OCI-LY1 (cell line): ENCODE measurements at regions not wholly inside any gene's neighbourhood (a gene's known extent, or its start where the extent isn't known, plus 50 kb on each side); places are given as distances from the start of the nearest gene placed in this dataset.

Source experiments
- H2AFZ ChIP-seq: fragments of 200-600 bp; sonication (generic), shearing (Covaris generic); 2 replicates; pipeline ENCODE4 v1.6.0; 2014; ENCODE audit warnings: antibody characterized with exemption, mild to moderate bottlenecking, low read length
- H3F3A ChIP-seq: fragments of 200-600 bp; sonication (generic), shearing (Covaris generic); 2 replicates; pipeline ENCODE4 v1.6.0; 2014; ENCODE audit warnings: mild to moderate bottlenecking, antibody characterized with exemption, low read length, moderate library complexity; ENCODE audit not compliant: insufficient read depth
- H3K27ac ChIP-seq: fragments of 200-600 bp; sonication (generic); 2 replicates; pipeline ENCODE4 v1.5.1; 2014; ENCODE audit warnings: low read length, mixed run types, mild to moderate bottlenecking, low read depth; ENCODE audit not compliant: poor library complexity, severe bottlenecking
- H3K27me3 ChIP-seq: fragments of 200-600 bp; sonication (generic); 2 replicates; pipeline ENCODE4 v1.6.0; 2014; ENCODE audit warnings: antibody characterized with exemption, mild to moderate bottlenecking, low read length, moderate library complexity; ENCODE audit not compliant: insufficient read depth
- H3K36me3 ChIP-seq: fragments of 200-600 bp; sonication (generic); 2 replicates; pipeline ENCODE4 v1.6.1; 2014; ENCODE audit warnings: mild to moderate bottlenecking, antibody characterized with exemption, low read length, moderate library complexity, mixed read lengths; ENCODE audit not compliant: insufficient read depth
- H3K4me1 ChIP-seq: fragments of 200-600 bp; sonication (generic); 2 replicates; pipeline ENCODE4 v1.5.1; 2014; ENCODE audit warnings: mild to moderate bottlenecking, low read length, moderate library complexity; ENCODE audit not compliant: insufficient read depth, severe bottlenecking
- H3K4me2 ChIP-seq: fragments of 200-600 bp; sonication (generic), shearing (Covaris generic); 2 replicates; pipeline ENCODE4 v1.6.1; 2014; ENCODE audit warnings: low read length
- H3K4me3 ChIP-seq: fragments of 200-600 bp; sonication (generic); 2 replicates; pipeline ENCODE4 v1.5.1; 2014; ENCODE audit warnings: low read length, low read depth, mild to moderate bottlenecking, mixed read lengths; ENCODE audit not compliant: poor library complexity, severe bottlenecking
- H3K79me2 ChIP-seq: fragments of 200-600 bp; shearing (Covaris generic); 2 replicates; pipeline ENCODE4 v1.6.1; 2016; ENCODE audit warnings: mixed run types, low read length, mixed read lengths; ENCODE audit not compliant: insufficient read depth
- H3K9ac ChIP-seq: fragments of 200-600 bp; sonication (generic), shearing (Covaris generic); 2 replicates; pipeline ENCODE4 v1.6.1; 2014; ENCODE audit warnings: mild to moderate bottlenecking, low read length, mixed read lengths
- H3K9me2 ChIP-seq: fragments of 200-600 bp; sonication (generic), shearing (Covaris generic); 2 replicates; pipeline ENCODE4 v1.6.1; 2014; ENCODE audit warnings: low read depth, mild to moderate bottlenecking, low read length, mixed read lengths
- H3K9me3 ChIP-seq: fragments of 200-600 bp; shearing (Covaris generic); 2 replicates; pipeline ENCODE4 v1.6.1; 2014; ENCODE audit warnings: low read length, mixed read lengths
- H4K20me1 ChIP-seq: fragments of 200-600 bp; sonication (generic), shearing (Covaris generic); 2 replicates; pipeline ENCODE4 v1.6.0; 2016; ENCODE audit warnings: mild to moderate bottlenecking, low read length; ENCODE audit not compliant: insufficient read depth
- CTCF ChIP-seq: fragments of 200-600 bp; sonication (generic), shearing (Covaris generic); IDR thresholded peaks from 2 replicates; pipeline ENCODE4 v1.5.1; 2017; ENCODE audit warnings: mild to moderate bottlenecking, antibody characterized with exemption, low read length, moderate library complexity, mixed read lengths
- EZH2 ChIP-seq: fragments of 200-600 bp; sonication (generic), shearing (Covaris generic); IDR thresholded peaks from 2 replicates; pipeline ENCODE4 v1.8.0; 2017; ENCODE audit warnings: borderline replicate concordance, mixed run types, mild to moderate bottlenecking, antibody characterized with exemption, low read length, moderate library complexity, mixed read lengths

- no peaks in the 10 kb centered on the region for H3K9me3 ChIP-seq
- H3K4me1 ChIP-seq: no peaks in the 10 kb centered on the region
- no peaks in the 10 kb centered on the region for H3K9me2 ChIP-seq
- no peak overlapping the region for H3K4me2 ChIP-seq
- no peaks in the 10 kb centered on the region for H4K20me1 ChIP-seq
- H3K4me3 ChIP-seq: no peak overlapping the region
- no peaks in the 10 kb centered on the region for H3K79me2 ChIP-seq
- no peaks in the 10 kb centered on the region for H3K36me3 ChIP-seq
- no peak for TF ChIP-seq CTCF
- no peak overlapping the region for H2AFZ ChIP-seq
- H3K9ac ChIP-seq: no peak overlapping the region
- no peaks in the 10 kb centered on the region for H3K27me3 ChIP-seq
- H3F3A ChIP-seq: no peaks in the 10 kb centered on the region
- H3K27ac ChIP-seq: no peak overlapping the region
Measured at GRCh38 chr20:48383252-48383651, 444.5 kb downstream of the PREX1 start.

- H4K20me1 ChIP-seq: no peaks in the 10 kb centered on the region
- H3F3A ChIP-seq: no peaks in the 10 kb centered on the region
- no peak overlapping the region for H3K27ac ChIP-seq
- no peak overlapping the region for H2AFZ ChIP-seq
- H3K4me3 ChIP-seq: no peak overlapping the region
- no peaks in the 10 kb centered on the region for H3K36me3 ChIP-seq
- H3K79me2 ChIP-seq: no peaks in the 10 kb centered on the region
- H3K9ac ChIP-seq: no peak overlapping the region
- TF ChIP-seq EZH2: no peak
- no peak for TF ChIP-seq CTCF
- H3K9me3 ChIP-seq: no peaks in the 10 kb centered on the region
- H3K4me1 ChIP-seq: no peaks in the 10 kb centered on the region
- H3K9me2 ChIP-seq: no peaks in the 10 kb centered on the region
- no peaks in the 10 kb centered on the region for H3K27me3 ChIP-seq
- no peak overlapping the region for H3K4me2 ChIP-seq
Measured at GRCh38 chr20:48382304-48382703, 445.5 kb downstream of the PREX1 start.

GRCh38 chr20:48381353-48382120 lies 446.3 kb downstream of the PREX1 start:
- no peaks in the 10 kb centered on the region for H3K9me2 ChIP-seq
- H3K9ac ChIP-seq: no peak overlapping the region
- H3K9me3 ChIP-seq: no peaks in the 10 kb centered on the region
- H3F3A ChIP-seq: no peaks in the 10 kb centered on the region
- no peak overlapping the region for H3K27ac ChIP-seq
- H2AFZ ChIP-seq: no peak overlapping the region
- no peaks in the 10 kb centered on the region for H3K79me2 ChIP-seq
- no peak overlapping the region for H3K4me3 ChIP-seq
- no peaks in the 10 kb centered on the region for H3K4me1 ChIP-seq
- no peaks in the 10 kb centered on the region for H3K27me3 ChIP-seq
- H3K36me3 ChIP-seq: no peaks in the 10 kb centered on the region
- no peaks in the 10 kb centered on the region for H4K20me1 ChIP-seq
- no peak overlapping the region for H3K4me2 ChIP-seq
- TF ChIP-seq EZH2 (no peak), CTCF (no peak)
